NCI-H446 (cell line): ENCODE measurements at regions not wholly inside any gene's neighbourhood (a gene's known extent, or its start where the extent isn't known, plus 50 kb on each side); places are given as distances from the start of the nearest gene placed in this dataset.

Experiments used
- DNase-seq, 2 experiments: peaks; one replicate each; lab custom pipeline; 2025; lab: John Stamatoyannopoulos, UW

- no peak for DNase-seq
Measured at GRCh38 chr13:40505196-40505595, 161.2 kb downstream of the FOXO1 start.
